Panc1 (cell line): ENCODE measurements at regions not wholly inside any gene's neighbourhood (a gene's known extent, or its start where the extent isn't known, plus 50 kb on each side); places are given as distances from the start of the nearest gene placed in this dataset.

Experiments
- CTCF ChIP-seq: fragments of 450-650 bp; IDR thresholded peaks from 2 replicates; pipeline ENCODE4 v1.5.1; 2017; ENCODE audit warnings: mild to moderate bottlenecking
- POLR2AphosphoS5 ChIP-seq: IDR thresholded peaks from 2 replicates; pipeline ENCODE4 v1.6.1; 2012; ENCODE audit warnings: mild to moderate bottlenecking, low read depth, low read length, moderate library complexity

GRCh38 chr10:122774231-122774630 is 71.4 kb downstream of the CUZD1 start:
- TF ChIP-seq CTCF (no peak), POLR2AphosphoS5 (no peak)
